Subcutaneous abdominal adipose tissue (tissue), 5 donors: ENCODE measurements at regions not wholly inside any gene's neighbourhood (a gene's known extent, or its start where the extent isn't known, plus 50 kb on each side); places are given as distances from the start of the nearest gene placed in this dataset.
"Not testable (repeated sequence)": the region's sequence is repeated elsewhere in the genome, so short reads cannot be mapped to it uniquely, and the experiment has no call there.

Experiments
- H3K27ac ChIP-seq: one replicate; pipeline ENCODE4 v1.7.0; 2013; ENCODE audit warnings: low read depth, mild to moderate bottlenecking, inconsistent platforms, low read length, moderate library complexity
- H3K27me3 ChIP-seq, 5 donors: one replicate each; pipeline ENCODE4 v1.7.0; 2013; ENCODE audit warnings: low read length in 5 of 5, inconsistent platforms in 1 of 5; ENCODE audit not compliant: control insufficient read depth in 5 of 5, insufficient read depth in 4 of 5
- H3K36me3 ChIP-seq, 5 donors: one replicate each; pipeline ENCODE4 v1.7.0; 2013; ENCODE audit warnings: low read length in 5 of 5; ENCODE audit not compliant: control insufficient read depth in 5 of 5, insufficient read depth in 5 of 5
- H3K4me1 ChIP-seq, 5 donors: one replicate each; pipeline ENCODE4 v1.7.0; 2013; ENCODE audit warnings: low read length in 5 of 5, mild to moderate bottlenecking in 3 of 5, moderate library complexity in 1 of 5; ENCODE audit not compliant: control insufficient read depth in 5 of 5, insufficient read depth in 5 of 5
- H3K4me3 ChIP-seq, 5 donors: one replicate each; pipeline ENCODE4 v1.7.0; 2013; ENCODE audit warnings: low read length in 5 of 5, low read depth in 1 of 5
- H3K9ac ChIP-seq, 5 donors: one replicate each; pipeline ENCODE4 v1.7.0; 2013; ENCODE audit warnings: low read length in 5 of 5, mild to moderate bottlenecking in 4 of 5, moderate library complexity in 3 of 5
- H3K9me3 ChIP-seq, 5 donors: one replicate each; pipeline ENCODE4 v1.7.0; 2013; ENCODE audit warnings: low read length in 5 of 5; ENCODE audit not compliant: control insufficient read depth in 5 of 5
- donor health status: healthy.
- donor health status: healthy.
- donor health status: healthy.
- donor health status: healthy.
- donor health status: healthy.

DNA sequence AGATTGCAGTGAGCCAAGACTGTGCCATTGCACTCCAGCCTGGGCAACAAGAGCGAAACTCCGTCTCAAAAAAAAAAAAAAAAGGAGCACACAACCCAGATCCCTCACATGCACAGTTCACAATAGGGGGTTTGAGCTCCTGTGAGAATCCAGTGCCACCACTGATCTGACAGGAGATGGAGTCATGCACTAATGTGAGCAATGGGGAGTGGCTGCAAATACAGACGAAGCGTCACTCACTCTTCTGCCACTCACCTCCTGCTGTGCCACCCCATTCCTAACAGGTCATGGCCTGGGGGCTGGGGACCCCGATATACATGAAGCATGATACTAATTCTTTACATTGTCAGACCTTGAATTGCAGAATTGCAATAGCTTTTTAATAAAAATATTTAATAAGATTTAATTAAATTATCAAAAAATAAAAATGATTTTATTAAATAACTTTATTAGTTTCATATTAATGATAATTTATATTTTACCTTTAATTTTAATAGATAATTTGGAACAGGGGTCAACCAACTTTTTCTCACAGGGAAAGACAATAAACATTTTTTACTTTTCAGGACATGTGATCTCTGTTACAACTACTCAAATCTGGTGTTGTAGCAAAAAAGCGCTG lies 171.4 kb downstream of the COPRS start:
- Histone ChIP-seq H3K9me3 (no peaks in the 10 kb centered on the region), H3K36me3 (no peaks in the 10 kb centered on the region), H3K27ac (no peak overlapping the region), H3K4me1 (peaks cover 2 to 21% (median 14%) of the 10 kb centered on the region in 5 donors), H3K9ac (no peak overlapping the region), H3K4me3 (no peak overlapping the region), H3K27me3 (no peaks in the 10 kb centered on the region)

DNA sequence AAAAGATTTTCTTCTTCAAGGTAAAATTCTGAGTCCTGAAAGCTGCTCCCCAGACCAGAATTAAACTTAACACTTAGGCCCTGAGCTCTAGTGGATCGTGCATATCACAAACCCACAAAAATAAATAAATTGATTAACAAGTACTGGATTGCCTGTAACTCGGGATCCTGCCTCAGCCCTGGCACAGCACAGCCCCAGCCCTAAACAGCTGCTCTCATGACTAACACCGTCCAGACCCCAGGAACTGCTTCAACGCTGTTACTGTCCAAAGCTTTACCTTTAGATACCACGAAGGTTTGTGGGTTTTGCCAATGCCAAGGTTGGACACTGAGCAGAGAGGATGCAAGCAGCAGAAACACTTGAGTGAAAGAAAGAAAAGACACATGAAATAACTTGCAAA lies 172.5 kb downstream of the COPRS start:
- Histone ChIP-seq H3K27ac (no peak overlapping the region), H3K4me1 (peaks cover 0 to 9% (median 3%) of the 10 kb centered on the region in 5 donors), H3K9ac (no peak overlapping the region), H3K27me3 (no peaks in the 10 kb centered on the region), H3K4me3 (no peak overlapping the region), H3K9me3 (no peaks in the 10 kb centered on the region), H3K36me3 (no peaks in the 10 kb centered on the region)

DNA sequence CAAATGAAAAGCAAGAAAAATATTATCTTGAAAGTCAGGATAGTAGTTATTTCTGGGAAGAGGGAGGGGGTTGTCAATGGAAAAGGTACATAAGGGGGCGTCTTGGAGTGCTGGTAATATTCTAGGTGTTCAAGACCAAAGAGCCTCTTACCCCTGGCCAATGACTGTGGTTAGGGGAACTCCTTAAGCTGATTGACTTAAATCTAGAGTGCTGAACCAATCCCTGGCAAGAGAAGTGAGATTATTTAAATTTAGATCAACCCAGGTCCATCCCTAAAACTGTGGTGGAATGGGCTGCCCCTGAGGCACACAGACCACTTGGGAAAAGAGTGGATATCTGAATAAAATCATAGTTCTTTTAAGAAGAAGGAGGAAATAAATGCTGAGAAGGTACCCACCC lies 174.1 kb downstream of the COPRS start:
- Histone ChIP-seq H3K4me3 (no peak overlapping the region), H3K36me3 (no peaks in the 10 kb centered on the region), H3K9ac (no peak overlapping the region), H3K27ac (no peak overlapping the region), H3K4me1 (peaks cover 0 to 6% (median 0%) of the 10 kb centered on the region in 5 donors), H3K27me3 (no peaks in the 10 kb centered on the region), H3K9me3 (no peaks in the 10 kb centered on the region)

DNA sequence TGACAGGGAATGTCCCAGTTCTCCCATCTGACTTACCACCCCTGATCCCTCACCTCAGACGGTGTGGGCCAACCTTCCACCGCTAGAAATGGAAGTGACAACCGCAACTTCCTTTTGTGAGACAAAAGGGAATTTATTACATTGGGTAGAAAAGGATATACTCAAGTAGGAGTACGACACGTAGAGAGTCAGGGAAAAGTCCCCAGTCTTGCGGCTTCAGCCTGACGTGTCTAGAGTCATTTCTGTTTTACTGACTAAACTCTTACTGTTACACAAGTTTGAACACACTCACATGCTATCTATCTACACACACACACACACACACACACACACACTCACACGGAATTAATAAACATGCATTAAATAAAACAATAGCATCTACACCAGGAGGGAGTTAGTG lies 178.9 kb downstream of the COPRS start:
- no peak overlapping the region for H3K27ac ChIP-seq
- no peaks in the 10 kb centered on the region for H3K9me3 ChIP-seq
- H3K4me1 ChIP-seq, result peaks cover 2 to 34% (median 23%) of the 10 kb centered on the region in 5 donors
- H3K36me3 ChIP-seq, result no peaks in the 10 kb centered on the region
- H3K4me3 ChIP-seq, result no peak overlapping the region
- H3K9ac ChIP-seq, result no peak overlapping the region
- H3K27me3 ChIP-seq, result no peaks in the 10 kb centered on the region

DNA sequence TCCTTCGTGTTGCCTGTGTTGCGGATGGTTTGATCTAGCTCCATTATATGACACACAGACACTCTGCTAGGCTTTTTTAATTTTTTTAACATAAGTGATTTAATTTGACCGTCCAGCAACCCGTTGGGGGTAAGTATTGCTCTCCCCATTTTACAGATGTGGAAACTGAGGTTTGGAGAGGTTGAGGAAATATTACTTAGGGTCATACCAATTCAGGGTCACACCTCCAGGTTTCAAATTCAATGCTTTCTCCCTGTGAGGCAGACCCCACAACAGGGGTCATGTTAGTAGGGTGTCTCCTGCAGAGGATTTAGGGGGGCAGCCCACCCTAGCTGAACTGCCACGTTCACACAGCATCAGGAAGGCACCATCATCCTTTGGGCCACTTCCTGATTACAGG lies 179.4 kb downstream of the COPRS start:
- no peak overlapping the region for H3K9ac ChIP-seq
- no peaks in the 10 kb centered on the region for H3K9me3 ChIP-seq
- H3K4me1 ChIP-seq, result peaks cover 2 to 39% (median 25%) of the 10 kb centered on the region in 5 donors
- no peaks in the 10 kb centered on the region for H3K27me3 ChIP-seq
- no peak overlapping the region for H3K27ac ChIP-seq
- H3K36me3 ChIP-seq, result no peaks in the 10 kb centered on the region
- H3K4me3 ChIP-seq, result no peak overlapping the region

DNA sequence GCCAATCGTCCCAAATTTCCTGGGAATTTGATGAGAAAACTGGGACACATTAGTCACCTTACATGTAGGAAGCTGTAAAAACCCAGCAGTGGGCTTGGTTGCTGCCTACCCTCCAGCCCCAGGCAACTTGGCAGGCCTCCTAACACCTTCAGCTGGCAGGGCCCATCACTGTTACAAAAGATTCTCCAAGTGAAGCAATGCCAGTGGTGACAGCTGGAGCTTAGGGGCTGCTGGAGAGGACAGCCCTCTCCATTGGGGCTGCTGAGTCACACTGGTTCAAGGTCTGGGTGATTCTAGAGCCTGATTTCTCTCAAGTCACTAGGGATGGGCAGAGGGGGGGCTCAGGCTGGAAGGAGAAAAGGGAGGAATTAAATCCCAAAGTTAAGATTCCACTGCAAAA lies 180.6 kb downstream of the COPRS start:
- Histone ChIP-seq H3K27ac (peak overlapping the region; percentile 75), H3K9me3 (no peaks in the 10 kb centered on the region), H3K4me3 (no peak overlapping the region), H3K4me1 (peaks cover 7 to 47% (median 37%) of the 10 kb centered on the region in 5 donors), H3K9ac (no peak overlapping the region), H3K27me3 (no peaks in the 10 kb centered on the region), H3K36me3 (no peaks in the 10 kb centered on the region)

DNA sequence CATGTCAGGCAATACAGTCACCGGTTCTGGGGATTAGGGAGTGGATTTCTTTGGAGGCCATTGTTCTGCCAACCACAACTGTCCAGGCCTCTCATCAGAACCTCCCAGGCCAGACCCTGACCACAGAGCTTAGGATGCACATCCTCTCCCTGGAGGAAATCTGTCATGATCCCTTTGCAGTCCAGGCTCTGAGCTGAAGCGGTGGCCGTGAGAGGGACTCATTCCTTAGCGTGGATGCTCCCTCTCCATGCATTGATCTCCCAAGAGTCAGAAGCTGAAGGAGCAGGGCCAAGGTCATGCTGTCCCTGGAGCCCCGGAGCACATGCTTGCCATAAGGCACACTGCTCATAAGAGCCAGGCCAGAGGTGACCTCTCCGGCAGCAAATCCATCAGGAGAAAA lies 181.4 kb downstream of the COPRS start:
- Histone ChIP-seq H3K27ac (peak overlapping the region; percentile 75), H3K27me3 (no peaks in the 10 kb centered on the region), H3K9me3 (no peaks in the 10 kb centered on the region), H3K36me3 (no peaks in the 10 kb centered on the region), H3K4me3 (no peak overlapping the region), H3K9ac (peak overlapping the region in 1 of 5 donors; percentile 20), H3K4me1 (peaks cover 7 to 50% (median 37%) of the 10 kb centered on the region in 5 donors)

DNA sequence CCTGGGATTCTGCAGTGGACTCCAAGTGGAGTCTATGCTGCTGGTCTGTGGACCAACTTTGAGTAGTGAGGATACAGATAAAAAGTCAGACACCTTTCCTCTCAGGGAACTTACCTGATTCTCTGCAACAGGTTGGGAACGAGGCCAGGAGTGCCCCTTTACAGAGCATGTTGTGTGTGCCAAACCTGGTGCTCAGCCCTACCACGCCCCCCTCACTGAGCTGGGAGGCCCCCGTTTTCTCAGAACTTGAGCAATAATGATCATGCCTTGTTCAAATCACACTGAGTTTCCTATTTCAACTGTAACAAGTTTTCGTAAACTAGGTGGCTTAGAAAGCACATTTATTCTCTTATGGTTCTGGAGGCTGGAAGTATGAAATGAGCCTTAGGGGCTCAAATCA lies 182.0 kb downstream of the COPRS start:
- H3K36me3 ChIP-seq, result no peaks in the 10 kb centered on the region
- H3K9ac ChIP-seq, result no peak overlapping the region
- H3K4me3 ChIP-seq, result no peak overlapping the region
- no peaks in the 10 kb centered on the region for H3K9me3 ChIP-seq
- peaks cover 7 to 56% (median 43%) of the 10 kb centered on the region in 5 donors for H3K4me1 ChIP-seq
- no peaks in the 10 kb centered on the region for H3K27me3 ChIP-seq
- peak overlapping the region; percentile 75 for H3K27ac ChIP-seq

DNA sequence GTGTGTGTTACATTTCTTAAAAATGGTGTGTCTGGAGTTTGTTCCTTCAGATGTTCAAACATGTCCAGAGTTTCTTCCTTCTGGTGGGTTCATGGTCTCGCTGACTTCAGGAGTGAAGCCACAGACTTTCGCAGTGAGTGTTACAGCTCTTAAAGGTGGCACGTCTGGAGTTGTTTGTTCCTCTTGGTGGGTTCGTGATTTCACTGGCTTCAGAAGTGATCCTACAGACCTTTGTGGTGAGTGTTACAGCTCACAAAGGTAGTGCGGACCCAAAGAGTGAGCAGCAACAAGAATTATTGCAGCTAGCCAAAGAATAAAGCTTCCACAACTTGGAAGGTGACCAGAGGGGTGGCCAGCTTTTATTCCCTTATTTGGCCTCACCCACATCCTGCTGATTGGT lies 183.7 kb downstream of the COPRS start:
- H3K27me3 ChIP-seq, H3K36me3 ChIP-seq, H3K9ac ChIP-seq, H3K9me3 ChIP-seq, H3K4me3 ChIP-seq: not testable (repeated sequence)
- H3K4me1 ChIP-seq, result peaks cover 7 to 57% (median 49%) of the 10 kb centered on the region in 5 donors
- peak overlapping the region; percentile 25 for H3K27ac ChIP-seq

DNA sequence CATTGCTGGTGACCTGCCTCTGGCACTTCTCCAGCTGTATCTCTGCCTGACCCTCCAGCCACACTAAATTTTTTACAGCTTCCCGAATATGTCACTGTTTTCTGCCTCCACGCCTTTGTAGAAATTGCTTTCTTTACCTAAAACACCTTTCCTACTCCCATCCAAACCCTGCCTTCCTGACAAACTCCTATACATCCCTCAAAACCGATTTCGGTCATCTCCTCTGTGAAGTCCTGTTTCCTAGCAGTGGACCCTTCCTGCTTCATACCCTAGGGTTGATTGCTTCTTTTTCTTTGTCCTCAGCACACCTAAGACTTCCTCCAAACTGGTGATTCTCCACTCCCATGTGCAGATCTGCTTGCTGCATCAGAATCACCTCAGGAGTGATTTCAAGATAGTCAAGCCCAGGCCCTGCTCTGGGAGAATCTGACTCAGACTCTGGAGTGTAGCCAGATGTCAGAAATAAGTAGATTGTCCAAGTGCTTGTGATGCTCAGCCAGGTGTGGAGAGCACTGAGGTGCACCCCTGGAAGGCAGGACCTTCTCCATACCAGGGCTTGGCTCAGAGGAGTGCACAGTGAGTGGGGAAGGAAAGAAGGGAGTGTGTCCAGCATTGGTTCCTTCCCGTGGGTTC lies 184.2 kb downstream of the COPRS start:
- Histone ChIP-seq H3K4me3 (peak overlapping the region in 1 of 5 donors; percentile 31), H3K36me3 (no peaks in the 10 kb centered on the region), H3K27me3 (no peaks in the 10 kb centered on the region), H3K9me3 (no peaks in the 10 kb centered on the region), H3K9ac (no peak overlapping the region), H3K4me1 (peaks cover 7 to 56% (median 49%) of the 10 kb centered on the region in 5 donors), H3K27ac (peak overlapping the region; percentile 25)
